ENCODE measurements at regions not wholly inside any gene's neighbourhood (a gene's known extent, or its start where the extent isn't known, plus 50 kb on each side); places are given as distances from the start of the nearest gene placed in this dataset.

DNA sequence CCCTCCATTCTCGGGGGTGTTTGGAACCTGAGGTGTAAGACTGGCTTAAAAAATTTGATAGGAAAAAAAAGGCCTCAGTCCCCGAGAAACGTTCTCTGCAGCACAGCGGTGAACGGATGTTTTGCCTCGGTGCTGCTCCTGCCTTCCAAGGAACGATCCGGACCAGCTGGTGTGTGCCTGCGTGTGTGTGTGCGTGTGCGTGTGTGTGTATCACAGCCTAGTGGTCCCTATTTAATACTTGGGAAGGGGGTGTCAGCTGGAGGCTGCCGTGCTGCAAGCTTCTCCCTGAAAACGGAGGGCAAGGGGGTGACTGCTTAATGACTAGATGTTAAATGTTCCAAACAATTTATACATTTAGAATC is 76.9 kb downstream of the LHX2 start:
- no peak for TF ChIP-seq SIN3A (IDR thresholded peaks at IDR 0.05; ENCODE audit: borderline replicate concordance, insufficient read depth, low read length)
- no peak for TF ChIP-seq POLR2AphosphoS5 (IDR thresholded peaks at IDR 0.05; ENCODE audit: low read depth, low read length)
- TF ChIP-seq TAF1 (IDR thresholded peaks at IDR 0.05; ENCODE audit: borderline replicate concordance, insufficient read depth, low read length): no peak
- TF ChIP-seq, protein P1, sequence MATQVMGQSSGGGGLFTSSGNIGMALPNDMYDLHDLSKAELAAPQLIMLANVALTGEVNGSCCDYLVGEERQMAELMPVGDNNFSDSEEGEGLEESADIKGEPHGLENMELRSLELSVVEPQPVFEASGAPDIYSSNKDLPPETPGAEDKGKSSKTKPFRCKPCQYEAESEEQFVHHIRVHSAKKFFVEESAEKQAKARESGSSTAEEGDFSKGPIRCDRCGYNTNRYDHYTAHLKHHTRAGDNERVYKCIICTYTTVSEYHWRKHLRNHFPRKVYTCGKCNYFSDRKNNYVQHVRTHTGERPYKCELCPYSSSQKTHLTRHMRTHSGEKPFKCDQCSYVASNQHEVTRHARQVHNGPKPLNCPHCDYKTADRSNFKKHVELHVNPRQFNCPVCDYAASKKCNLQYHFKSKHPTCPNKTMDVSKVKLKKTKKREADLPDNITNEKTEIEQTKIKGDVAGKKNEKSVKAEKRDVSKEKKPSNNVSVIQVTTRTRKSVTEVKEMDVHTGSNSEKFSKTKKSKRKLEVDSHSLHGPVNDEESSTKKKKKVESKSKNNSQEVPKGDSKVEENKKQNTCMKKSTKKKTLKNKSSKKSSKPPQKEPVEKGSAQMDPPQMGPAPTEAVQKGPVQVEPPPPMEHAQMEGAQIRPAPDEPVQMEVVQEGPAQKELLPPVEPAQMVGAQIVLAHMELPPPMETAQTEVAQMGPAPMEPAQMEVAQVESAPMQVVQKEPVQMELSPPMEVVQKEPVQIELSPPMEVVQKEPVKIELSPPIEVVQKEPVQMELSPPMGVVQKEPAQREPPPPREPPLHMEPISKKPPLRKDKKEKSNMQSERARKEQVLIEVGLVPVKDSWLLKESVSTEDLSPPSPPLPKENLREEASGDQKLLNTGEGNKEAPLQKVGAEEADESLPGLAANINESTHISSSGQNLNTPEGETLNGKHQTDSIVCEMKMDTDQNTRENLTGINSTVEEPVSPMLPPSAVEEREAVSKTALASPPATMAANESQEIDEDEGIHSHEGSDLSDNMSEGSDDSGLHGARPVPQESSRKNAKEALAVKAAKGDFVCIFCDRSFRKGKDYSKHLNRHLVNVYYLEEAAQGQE (IDR thresholded peaks at IDR 0.05; ENCODE audit: insufficient read depth in 1 of 2, low read depth in 2 of 2, low read length in 2 of 2): no peak
